Epithelial cell of esophagus (primary cell): ENCODE measurements at regions not wholly inside any gene's neighbourhood (a gene's known extent, or its start where the extent isn't known, plus 50 kb on each side); places are given as distances from the start of the nearest gene placed in this dataset.

ENCODE experiments used
- DNase-seq: peaks from one replicate; pipeline ENCODE4 v3.0.0; 2010; ENCODE audit warnings: low read depth
- H3K4me3 ChIP-seq: 2 replicates; pipeline ENCODE4 v1.5.1; 2011; ENCODE audit warnings: mild to moderate bottlenecking, low read length, control low read depth
- CTCF ChIP-seq: IDR thresholded peaks from 2 replicates; pipeline ENCODE4 v1.5.1; 2011; ENCODE audit warnings: low read depth, mild to moderate bottlenecking, low read length, control low read depth, inconsistent platforms; ENCODE audit not compliant: insufficient read depth; ENCODE audit errors: missing control alignments

DNA sequence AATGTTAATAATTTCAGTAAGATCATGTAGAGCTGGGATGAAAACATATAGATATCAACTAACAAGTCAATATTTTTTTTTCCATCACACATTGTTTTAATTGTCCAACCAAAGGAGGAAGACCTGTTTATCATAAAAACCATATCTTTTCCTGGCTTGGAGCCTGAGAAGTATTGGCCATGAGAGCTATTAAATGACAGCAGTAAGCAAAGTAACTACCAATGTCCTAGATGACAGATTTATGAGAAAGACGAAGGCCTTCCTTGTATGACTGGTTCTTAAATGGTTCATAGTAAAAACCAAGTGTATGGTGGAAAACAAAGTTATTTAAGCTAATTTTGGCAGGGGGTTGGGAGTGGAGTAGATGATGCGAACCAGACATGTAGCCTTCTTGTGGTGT is 1147.1 kb upstream of the TENM4 start:
- TF ChIP-seq CTCF, result no peak
- no peak for DNase-seq
- no peak overlapping the region for H3K4me3 ChIP-seq

GRCh38 chr11:80586464-80586863 is 1145.6 kb upstream of the TENM4 start:
- H3K4me3 ChIP-seq, result no peak overlapping the region
- peak; percentile 42 for DNase-seq
- no peak for TF ChIP-seq CTCF

DNA sequence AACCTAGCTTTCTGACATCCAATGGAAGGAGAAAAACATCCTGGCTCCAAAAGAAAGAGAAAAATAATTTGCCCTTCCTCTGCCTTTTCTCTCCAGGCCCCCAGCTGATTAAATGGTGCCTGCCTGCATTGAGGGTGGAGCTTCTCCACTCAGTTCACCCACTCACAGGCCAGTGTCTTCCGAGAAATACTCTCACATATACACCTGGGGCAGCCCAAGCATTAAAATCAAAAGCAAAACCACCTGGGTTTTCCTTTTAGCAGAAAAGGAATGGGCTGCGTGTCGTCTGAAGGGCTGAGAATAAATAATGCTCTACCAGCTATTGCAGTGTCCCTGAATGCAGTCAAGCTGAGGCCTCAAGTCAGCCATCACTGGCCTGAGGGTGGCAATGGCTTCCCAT is 1143.8 kb upstream of the TENM4 start:
- no peak for DNase-seq
- TF ChIP-seq CTCF, result no peak
- no peak overlapping the region for H3K4me3 ChIP-seq

GRCh38 chr11:80569832-80570231 is 1129.0 kb upstream of the TENM4 start:
- DNase-seq, result no peak
- no peak overlapping the region for H3K4me3 ChIP-seq
- TF ChIP-seq CTCF, result no peak

GRCh38 chr11:80565231-80565630 is 1124.4 kb upstream of the TENM4 start:
- no peak for DNase-seq
- no peak overlapping the region for H3K4me3 ChIP-seq
- TF ChIP-seq CTCF, result no peak

- no peak for DNase-seq
- TF ChIP-seq CTCF, result no peak
- no peak overlapping the region for H3K4me3 ChIP-seq
Measured at GRCh38 chr11:80562523-80563125, 1121.8 kb upstream of the TENM4 start.

DNA sequence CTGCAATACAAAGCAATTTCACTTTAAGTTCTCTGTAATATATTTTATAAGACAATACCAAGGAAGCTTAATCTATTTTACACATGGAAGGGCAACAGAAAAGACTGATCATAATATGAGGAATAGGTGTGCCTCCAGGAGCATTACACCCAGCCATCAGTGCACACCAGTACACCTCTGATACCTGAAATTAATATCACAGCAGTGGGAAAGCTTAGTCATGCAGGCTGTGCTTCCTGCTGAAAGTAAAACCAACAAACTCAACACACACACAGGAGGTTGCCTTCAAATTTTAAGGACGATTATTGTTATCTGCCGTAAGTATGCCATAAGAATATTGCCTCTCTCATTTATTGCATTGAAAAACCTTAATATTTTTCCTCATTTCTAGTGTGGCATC is 1119.1 kb upstream of the TENM4 start:
- TF ChIP-seq CTCF, result no peak
- no peak overlapping the region for H3K4me3 ChIP-seq
- DNase-seq, result peak; percentile 3
